Activated naive CD8-positive, alpha-beta T cell treated with anti-CD3 and anti-CD28 coated beads, Interleukin-2, amount 50 U/mL, for 24 hours (primary cell): ENCODE measurements at regions not wholly inside any gene's neighbourhood (a gene's known extent, or its start where the extent isn't known, plus 50 kb on each side); places are given as distances from the start of the nearest gene placed in this dataset.

Experiments used
- ATAC-seq: fragments of 150-1000 bp; cut with Tn5 transposase; one replicate; pipeline ENCODE4 v1.10.0; 2021
- DNase-seq: peaks from one replicate; pipeline ENCODE4 v3.0.0; 2021
- H3K27ac Mint-ChIP-seq: one replicate; pipeline ENCODE4 v1.8.0; 2021; ENCODE audit warnings: mild to moderate bottlenecking, mixed read lengths
- H3K27me3 Mint-ChIP-seq: one replicate; pipeline ENCODE4 v1.8.0; 2021; ENCODE audit warnings: mixed read lengths
- H3K36me3 Mint-ChIP-seq: one replicate; pipeline ENCODE4 v1.8.0; 2021; ENCODE audit warnings: low read depth, mixed read lengths
- H3K4me1 Mint-ChIP-seq: one replicate; pipeline ENCODE4 v1.8.0; 2021; ENCODE audit warnings: mixed read lengths
- H3K4me3 Mint-ChIP-seq: one replicate; pipeline ENCODE4 v1.8.0; 2021; ENCODE audit warnings: mild to moderate bottlenecking, moderate library complexity, mixed read lengths
- H3K9me3 Mint-ChIP-seq: one replicate; pipeline ENCODE4 v1.8.0; 2021; ENCODE audit warnings: mixed read lengths

GRCh38 chr9:14466828-14467227 is 152.9 kb upstream of the NFIB start:
- H3K27ac Mint-ChIP-seq: no peak overlapping the region
- no peak for ATAC-seq

GRCh38 chr9:14466429-14466818 is 152.5 kb upstream of the NFIB start:
- Mint-ChIP-seq H3K9me3 (no peaks in the 10 kb centered on the region), H3K36me3 (no peaks in the 10 kb centered on the region), H3K27me3 (no peaks in the 10 kb centered on the region), H3K4me3 (no peak overlapping the region), H3K4me1 (no peaks in the 10 kb centered on the region), H3K27ac (no peak overlapping the region)
- DNase-seq: no peak
- ATAC-seq: no peak

More at GRCh38 chr9:14466828-14467227, 152.9 kb upstream of the NFIB start:
- Mint-ChIP-seq H3K4me3 (no peak overlapping the region), H3K4me1 (no peaks in the 10 kb centered on the region), H3K9me3 (no peaks in the 10 kb centered on the region), H3K27me3 (no peaks in the 10 kb centered on the region), H3K36me3 (no peaks in the 10 kb centered on the region)
- no peak for DNase-seq

- ATAC-seq (no peak), DNase-seq (no peak)
- Mint-ChIP-seq H3K4me1 (no peaks in the 10 kb centered on the region), H3K27ac (no peak overlapping the region), H3K36me3 (no peaks in the 10 kb centered on the region), H3K9me3 (no peaks in the 10 kb centered on the region), H3K4me3 (no peak overlapping the region), H3K27me3 (no peaks in the 10 kb centered on the region)
Measured at GRCh38 chr9:14462950-14463349, 149.0 kb upstream of the NFIB start.

- Mint-ChIP-seq H3K27ac (no peak overlapping the region), H3K36me3 (no peaks in the 10 kb centered on the region), H3K4me1 (no peaks in the 10 kb centered on the region), H3K4me3 (no peak overlapping the region), H3K9me3 (no peaks in the 10 kb centered on the region), H3K27me3 (peaks cover 3% of the 10 kb centered on the region)
- DNase-seq: no peak
- no peak for ATAC-seq
Measured at GRCh38 chr9:14455243-14455642, 141.3 kb upstream of the NFIB start.

- Mint-ChIP-seq H3K27me3 (peaks cover 3% of the 10 kb centered on the region), H3K36me3 (no peaks in the 10 kb centered on the region), H3K4me3 (no peak overlapping the region), H3K27ac (no peak overlapping the region), H3K9me3 (no peaks in the 10 kb centered on the region), H3K4me1 (no peaks in the 10 kb centered on the region)
- ATAC-seq (no peak), DNase-seq (no peak)
Measured at GRCh38 chr9:14453286-14453685, 139.3 kb upstream of the NFIB start.

GRCh38 chr9:14452539-14452938 is 138.6 kb upstream of the NFIB start:
- ATAC-seq (no peak), DNase-seq (no peak)
- Mint-ChIP-seq H3K36me3 (no peaks in the 10 kb centered on the region), H3K27me3 (peaks cover 3% of the 10 kb centered on the region), H3K4me3 (no peak overlapping the region), H3K4me1 (no peaks in the 10 kb centered on the region), H3K27ac (no peak overlapping the region), H3K9me3 (no peaks in the 10 kb centered on the region)

GRCh38 chr9:14451949-14452348 is 138.0 kb upstream of the NFIB start:
- Mint-ChIP-seq H3K9me3 (no peaks in the 10 kb centered on the region), H3K27ac (no peak overlapping the region), H3K36me3 (no peaks in the 10 kb centered on the region), H3K27me3 (peaks cover 5% of the 10 kb centered on the region), H3K4me1 (no peaks in the 10 kb centered on the region), H3K4me3 (no peak overlapping the region)
- DNase-seq: no peak
- ATAC-seq: no peak

- H3K4me1 Mint-ChIP-seq: no peaks in the 10 kb centered on the region
- H3K27ac Mint-ChIP-seq: no peak overlapping the region
- DNase-seq (no peak), ATAC-seq (no peak)
- no peaks in the 10 kb centered on the region for H3K9me3 Mint-ChIP-seq
- no peaks in the 10 kb centered on the region for H3K36me3 Mint-ChIP-seq
- peaks cover 3% of the 10 kb centered on the region for H3K27me3 Mint-ChIP-seq
- no peak overlapping the region for H3K4me3 Mint-ChIP-seq
Measured at GRCh38 chr9:14447103-14447502, 133.2 kb upstream of the NFIB start.

GRCh38 chr9:14445946-14446345 is 132.0 kb upstream of the NFIB start:
- H3K27me3 Mint-ChIP-seq: peaks cover 3% of the 10 kb centered on the region
- DNase-seq (no peak), ATAC-seq (no peak)
- no peaks in the 10 kb centered on the region for H3K4me1 Mint-ChIP-seq
- no peaks in the 10 kb centered on the region for H3K36me3 Mint-ChIP-seq
- no peak overlapping the region for H3K27ac Mint-ChIP-seq
- H3K4me3 Mint-ChIP-seq: no peak overlapping the region
- H3K9me3 Mint-ChIP-seq: no peaks in the 10 kb centered on the region

- Mint-ChIP-seq H3K27ac (no peak overlapping the region), H3K9me3 (no peaks in the 10 kb centered on the region), H3K4me1 (no peaks in the 10 kb centered on the region), H3K4me3 (no peak overlapping the region), H3K27me3 (peaks cover 2% of the 10 kb centered on the region), H3K36me3 (no peaks in the 10 kb centered on the region)
- DNase-seq: no peak
- no peak for ATAC-seq
Measured at GRCh38 chr9:14442956-14443355, 129.0 kb upstream of the NFIB start.

GRCh38 chr9:14441976-14442651 is 128.2 kb upstream of the NFIB start:
- Mint-ChIP-seq H3K27me3 (peaks cover under 1% of the 10 kb centered on the region), H3K4me3 (no peak overlapping the region), H3K9me3 (no peaks in the 10 kb centered on the region), H3K36me3 (no peaks in the 10 kb centered on the region), H3K4me1 (no peaks in the 10 kb centered on the region), H3K27ac (no peak overlapping the region)
- ATAC-seq: no peak
- DNase-seq: no peak

- DNase-seq (no peak), ATAC-seq (no peak)
- Mint-ChIP-seq H3K4me1 (no peaks in the 10 kb centered on the region), H3K27ac (no peak overlapping the region), H3K4me3 (no peak overlapping the region), H3K9me3 (no peaks in the 10 kb centered on the region), H3K36me3 (no peaks in the 10 kb centered on the region), H3K27me3 (no peaks in the 10 kb centered on the region)
Measured at GRCh38 chr9:14441115-14441514, 127.2 kb upstream of the NFIB start.

GRCh38 chr9:14440062-14440461 is 126.1 kb upstream of the NFIB start:
- H3K4me1 Mint-ChIP-seq: no peaks in the 10 kb centered on the region
- DNase-seq: no peak
- H3K27me3 Mint-ChIP-seq: peaks cover 2% of the 10 kb centered on the region
- no peaks in the 10 kb centered on the region for H3K36me3 Mint-ChIP-seq
- ATAC-seq: no peak
- H3K27ac Mint-ChIP-seq: no peak overlapping the region
- no peak overlapping the region for H3K4me3 Mint-ChIP-seq
- no peaks in the 10 kb centered on the region for H3K9me3 Mint-ChIP-seq

- H3K27me3 Mint-ChIP-seq: peaks cover 2% of the 10 kb centered on the region
- no peak overlapping the region for H3K4me3 Mint-ChIP-seq
- no peak for ATAC-seq
- H3K36me3 Mint-ChIP-seq: no peaks in the 10 kb centered on the region
- DNase-seq: no peak
- no peaks in the 10 kb centered on the region for H3K4me1 Mint-ChIP-seq
- H3K27ac Mint-ChIP-seq: no peak overlapping the region
- H3K9me3 Mint-ChIP-seq: no peaks in the 10 kb centered on the region
Measured at GRCh38 chr9:14439555-14439954, 125.6 kb upstream of the NFIB start.

- ATAC-seq (no peak), DNase-seq (no peak)
- Mint-ChIP-seq H3K36me3 (no peaks in the 10 kb centered on the region), H3K9me3 (no peaks in the 10 kb centered on the region), H3K4me3 (no peak overlapping the region), H3K4me1 (no peaks in the 10 kb centered on the region), H3K27ac (no peak overlapping the region), H3K27me3 (peaks cover 6% of the 10 kb centered on the region)
Measured at GRCh38 chr9:14438232-14439021, 124.5 kb upstream of the NFIB start.
